ENCODE measurements at regions not wholly inside any gene's neighbourhood (a gene's known extent, or its start where the extent isn't known, plus 50 kb on each side); places are given as distances from the start of the nearest gene placed in this dataset.

DNA sequence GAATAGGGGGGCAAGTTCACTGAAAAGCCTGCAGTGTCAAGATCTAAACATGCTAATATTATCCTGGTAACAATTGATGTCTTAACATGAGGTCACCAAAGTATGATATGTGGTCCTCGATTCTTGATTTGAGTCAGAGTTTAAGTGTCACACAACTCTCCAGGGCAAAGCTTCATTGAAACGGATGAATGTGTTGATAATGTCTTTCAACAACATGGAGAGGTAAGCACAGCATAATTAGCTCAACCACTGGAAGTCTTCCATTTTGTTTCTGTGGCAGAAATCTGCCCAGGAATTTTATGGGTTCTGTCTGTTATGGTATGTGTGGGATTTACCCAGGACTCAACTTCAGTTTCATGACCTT, 591.5 kb downstream of the ZNF385D start:
- POLR2A ChIA-PET (ENCODE audit: low non-redundant PET), result no interaction called here
- DNase-seq (ENCODE audit: low spot score), result no peak
- H3K27ac ChIP-seq, result no peak overlapping the region
- CTCF ChIA-PET, result no interaction called here
- TF ChIP-seq, protein P1, sequence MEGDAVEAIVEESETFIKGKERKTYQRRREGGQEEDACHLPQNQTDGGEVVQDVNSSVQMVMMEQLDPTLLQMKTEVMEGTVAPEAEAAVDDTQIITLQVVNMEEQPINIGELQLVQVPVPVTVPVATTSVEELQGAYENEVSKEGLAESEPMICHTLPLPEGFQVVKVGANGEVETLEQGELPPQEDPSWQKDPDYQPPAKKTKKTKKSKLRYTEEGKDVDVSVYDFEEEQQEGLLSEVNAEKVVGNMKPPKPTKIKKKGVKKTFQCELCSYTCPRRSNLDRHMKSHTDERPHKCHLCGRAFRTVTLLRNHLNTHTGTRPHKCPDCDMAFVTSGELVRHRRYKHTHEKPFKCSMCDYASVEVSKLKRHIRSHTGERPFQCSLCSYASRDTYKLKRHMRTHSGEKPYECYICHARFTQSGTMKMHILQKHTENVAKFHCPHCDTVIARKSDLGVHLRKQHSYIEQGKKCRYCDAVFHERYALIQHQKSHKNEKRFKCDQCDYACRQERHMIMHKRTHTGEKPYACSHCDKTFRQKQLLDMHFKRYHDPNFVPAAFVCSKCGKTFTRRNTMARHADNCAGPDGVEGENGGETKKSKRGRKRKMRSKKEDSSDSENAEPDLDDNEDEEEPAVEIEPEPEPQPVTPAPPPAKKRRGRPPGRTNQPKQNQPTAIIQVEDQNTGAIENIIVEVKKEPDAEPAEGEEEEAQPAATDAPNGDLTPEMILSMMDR (conservative IDR thresholded peaks at IDR 0.05; ENCODE audit: low read depth), result no peak

DNA sequence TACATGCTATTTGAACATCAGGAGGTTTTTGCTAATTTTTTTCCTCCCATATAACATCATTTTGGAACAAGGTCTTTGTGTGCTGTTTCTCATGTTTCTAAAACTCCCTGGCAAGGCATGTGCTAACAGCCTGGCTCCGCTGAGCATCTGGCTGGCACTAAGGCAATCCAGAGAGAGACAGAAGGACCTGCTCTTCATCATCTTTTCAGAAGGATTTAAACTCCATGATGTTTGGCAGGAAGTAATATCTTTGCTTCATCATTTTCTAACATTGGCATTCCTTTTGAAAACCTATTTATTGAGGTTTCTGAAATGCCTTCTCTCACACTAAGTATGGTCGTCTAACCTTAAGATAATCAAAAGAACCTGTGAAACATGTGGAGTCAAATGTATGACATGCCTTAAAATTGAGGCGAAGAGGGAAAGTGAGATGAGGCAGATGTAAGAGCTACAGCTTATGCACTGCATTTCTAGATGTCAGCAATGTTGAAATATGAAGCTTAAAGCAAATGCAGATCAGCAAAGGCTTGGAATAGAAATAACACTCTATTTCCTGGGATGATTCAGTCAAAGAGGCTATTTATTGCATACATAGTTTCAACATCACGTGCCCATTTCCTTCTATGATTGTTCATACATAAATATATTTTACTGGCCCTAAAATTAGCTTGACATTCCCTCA, 592.0 kb downstream of the ZNF385D start:
- no peak for DNase-seq (ENCODE audit: low spot score)
- ChIA-PET CTCF (no interaction called here), POLR2A (ENCODE audit: low non-redundant PET) (no interaction called here)
- no peak overlapping the region for H3K27ac ChIP-seq
- TF ChIP-seq, protein P1 (conservative IDR thresholded peaks at IDR 0.05; ENCODE audit: low read depth), result no peak

DNA sequence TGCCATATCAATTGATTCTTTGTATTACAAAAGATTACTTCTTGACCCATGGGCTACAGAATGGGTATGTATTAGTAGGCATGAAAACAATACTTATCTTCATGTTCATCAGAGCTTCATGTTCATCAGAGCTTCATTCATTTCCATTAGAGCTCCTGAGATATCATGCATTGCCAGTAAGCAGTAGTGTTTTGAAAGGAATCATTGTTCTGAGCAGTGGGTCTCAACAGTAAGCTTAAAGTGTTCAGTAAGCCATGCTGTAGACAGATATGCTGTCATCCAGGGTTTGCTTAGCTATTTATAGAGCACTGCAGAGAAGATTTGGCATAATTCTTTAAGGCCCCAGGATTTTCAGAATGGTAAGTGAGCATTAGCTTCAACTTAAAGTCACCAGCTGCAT, 596.1 kb downstream of the ZNF385D start:
- POLR2A ChIA-PET (ENCODE audit: low non-redundant PET), result no interaction called here
- CTCF ChIA-PET, result no interaction called here
- no peak for DNase-seq (ENCODE audit: low spot score)

DNA sequence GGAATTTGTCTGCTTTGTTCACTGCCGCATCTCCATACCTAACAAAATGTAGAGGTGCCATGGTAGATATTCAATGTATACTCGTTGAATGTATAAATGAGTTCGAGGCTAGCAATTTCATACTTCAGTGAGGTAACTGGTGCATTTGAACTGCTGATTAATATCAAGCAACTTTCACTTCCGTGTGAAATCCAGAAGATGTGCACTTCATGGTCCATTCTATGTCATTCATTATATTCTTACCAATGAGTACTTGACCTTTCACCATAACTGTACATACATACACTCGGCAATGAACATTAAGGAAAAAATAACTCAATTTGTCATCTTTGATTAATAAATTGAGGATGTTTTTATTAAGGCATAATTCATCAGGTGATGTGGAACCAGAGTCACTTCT, 598.5 kb downstream of the ZNF385D start:
- CTCF ChIA-PET, result no interaction called here
- TF ChIP-seq, protein P1 (conservative IDR thresholded peaks at IDR 0.05; ENCODE audit: low read depth), result no peak
- POLR2A ChIA-PET (ENCODE audit: low non-redundant PET), result no interaction called here
- H3K27ac ChIP-seq, result no peak overlapping the region
- no peak for DNase-seq (ENCODE audit: low spot score)

More for the DNA sequence above, 596.1 kb downstream of the ZNF385D start:
- H3K27ac ChIP-seq, result no peak overlapping the region
- TF ChIP-seq, protein P1 (conservative IDR thresholded peaks at IDR 0.05; ENCODE audit: low read depth), result no peak

DNA sequence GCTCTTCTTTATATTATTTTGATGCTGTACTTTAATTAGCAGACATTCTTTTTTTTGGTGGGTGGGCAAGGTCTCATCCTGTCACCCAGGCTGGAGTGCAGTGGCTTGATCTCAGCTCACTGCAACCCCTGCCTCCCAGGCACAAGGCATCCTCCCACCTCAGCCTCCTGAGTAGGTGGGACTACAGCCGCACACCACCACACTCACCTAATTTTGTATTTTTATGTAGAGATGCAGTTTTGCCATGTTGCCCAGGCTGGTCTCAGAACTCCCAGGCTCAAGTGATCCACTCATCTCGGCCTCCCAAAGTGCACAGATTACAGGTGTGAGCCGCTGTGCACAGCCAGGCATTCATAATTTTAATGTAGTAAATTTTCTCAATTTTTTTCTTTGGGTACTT, 608.1 kb downstream of the ZNF385D start:
- H3K27ac ChIP-seq, result no peak overlapping the region
- TF ChIP-seq, protein P1 (conservative IDR thresholded peaks at IDR 0.05; ENCODE audit: low read depth), result no peak
- no peak for DNase-seq (ENCODE audit: low spot score)
- POLR2A ChIA-PET (ENCODE audit: low non-redundant PET), result no interaction called here
- CTCF ChIA-PET, result no interaction called here

DNA sequence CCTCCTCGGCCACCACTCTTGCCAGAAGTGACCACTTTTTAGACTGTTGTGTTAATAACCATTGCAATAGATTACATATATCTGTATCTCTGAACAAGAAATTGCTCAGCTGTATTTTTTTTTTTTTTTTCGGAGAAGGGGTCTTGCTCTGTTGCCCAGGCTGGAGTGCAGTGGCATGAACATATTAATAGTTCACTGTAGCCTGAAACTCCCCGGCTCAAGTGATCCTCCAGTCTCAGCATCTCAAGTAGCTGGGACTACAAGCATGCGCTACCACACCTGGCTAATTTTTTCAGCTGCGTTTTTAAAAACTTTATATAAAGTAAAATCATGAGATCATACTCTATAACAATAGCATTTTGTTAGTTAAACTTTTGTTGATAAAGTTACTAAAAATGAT, 609.0 kb downstream of the ZNF385D start:
- H3K27ac ChIP-seq, result no peak overlapping the region
- no peak for DNase-seq (ENCODE audit: low spot score)
- CTCF ChIA-PET, result no interaction called here
- POLR2A ChIA-PET (ENCODE audit: low non-redundant PET), result no interaction called here
- TF ChIP-seq, protein P1 (conservative IDR thresholded peaks at IDR 0.05; ENCODE audit: low read depth), result no peak

DNA sequence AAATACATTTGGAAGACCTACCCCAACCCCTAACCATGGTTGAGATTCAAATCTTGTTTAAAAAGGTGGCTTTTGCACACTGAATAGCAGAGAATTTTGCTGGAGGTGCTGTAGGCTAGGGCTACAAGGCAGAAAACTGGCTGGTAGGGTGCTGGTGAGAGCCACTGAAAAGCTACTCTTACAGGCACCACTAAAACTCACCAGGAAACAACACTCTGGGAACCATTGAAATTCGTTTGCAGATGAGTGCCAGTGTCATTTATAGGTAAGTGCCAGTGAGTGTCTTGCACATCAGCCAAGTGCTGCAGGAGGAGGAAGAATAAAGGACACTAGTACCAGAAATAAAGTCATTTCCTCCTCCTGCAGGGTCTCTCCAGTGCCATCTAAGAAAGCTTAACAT, 610.2 kb downstream of the ZNF385D start:
- POLR2A ChIA-PET (ENCODE audit: low non-redundant PET), result no interaction called here
- no peak for DNase-seq (ENCODE audit: low spot score)
- TF ChIP-seq, protein P1 (conservative IDR thresholded peaks at IDR 0.05; ENCODE audit: low read depth), result no peak
- CTCF ChIA-PET, result no interaction called here
- no peak overlapping the region for H3K27ac ChIP-seq
